GM12878 (cell line): ENCODE measurements at regions not wholly inside any gene's neighbourhood (a gene's known extent, or its start where the extent isn't known, plus 50 kb on each side); places are given as distances from the start of the nearest gene placed in this dataset.
A peak's percentile ranks its signal among the peaks of the same experiment; 100 is the strongest.

Source experiments
- BACH1 ChIP-seq: fragments of 450-650 bp; IDR thresholded peaks from 2 replicates; pipeline ENCODE4 v1.6.1; 2017; ENCODE audit warnings: mild to moderate bottlenecking, borderline replicate concordance
- BCL3 ChIP-seq: IDR thresholded peaks from 2 replicates; pipeline ENCODE4 v1.6.1; 2011; ENCODE audit warnings: borderline replicate concordance, low read depth, mild to moderate bottlenecking, moderate library complexity, low read length; ENCODE audit not compliant: insufficient read depth, poor library complexity, severe bottlenecking
- CEBPB ChIP-seq, 2 experiments: fragments of 150-350 bp in 1 of 2; IDR thresholded peaks; 2 replicates each; pipeline ENCODE4 v1.6.1; 2012 to 2014; ENCODE audit warnings: low read depth in 2 of 2, low read length in 2 of 2, borderline replicate concordance in 1 of 2, inconsistent platforms in 1 of 2
- EZH2 ChIP-seq: IDR thresholded peaks from 2 replicates; pipeline ENCODE4 v1.6.1; 2012; ENCODE audit warnings: low read depth, mild to moderate bottlenecking, control low read depth, inconsistent platforms, low read length, borderline replicate concordance; ENCODE audit not compliant: control insufficient read depth
- NRF1 ChIP-seq: conservative IDR thresholded peaks from 2 replicates; pipeline ENCODE4 v1.6.1; 2011; ENCODE audit warnings: mild to moderate bottlenecking, low read depth, low read length, improper control_type of control experiment
- SIN3A ChIP-seq: IDR thresholded peaks from 2 replicates; pipeline ENCODE4 v1.6.1; 2012; ENCODE audit warnings: low read depth, low read length, improper control_type of control experiment
- SP1 ChIP-seq: IDR thresholded peaks from one replicate; pipeline ENCODE4 v1.6.1; 2011; ENCODE audit warnings: low read depth, low read length
- TCF7 ChIP-seq: IDR thresholded peaks from 2 replicates; pipeline ENCODE4 v1.6.1; 2014; ENCODE audit warnings: antibody characterized with exemption, borderline replicate concordance
- USF1 ChIP-seq: IDR thresholded peaks from 2 replicates; pipeline ENCODE4 v1.6.1; 2011; ENCODE audit warnings: borderline replicate concordance, low read depth, mild to moderate bottlenecking, moderate library complexity, mixed read lengths, low read length; ENCODE audit not compliant: insufficient read depth; ENCODE audit errors: extremely low read length
- ZSCAN29 ChIP-seq: fragments of 450-650 bp; IDR thresholded peaks from 2 replicates; pipeline ENCODE4 v1.6.1; 2017; ENCODE audit warnings: mild to moderate bottlenecking, moderate library complexity

DNA sequence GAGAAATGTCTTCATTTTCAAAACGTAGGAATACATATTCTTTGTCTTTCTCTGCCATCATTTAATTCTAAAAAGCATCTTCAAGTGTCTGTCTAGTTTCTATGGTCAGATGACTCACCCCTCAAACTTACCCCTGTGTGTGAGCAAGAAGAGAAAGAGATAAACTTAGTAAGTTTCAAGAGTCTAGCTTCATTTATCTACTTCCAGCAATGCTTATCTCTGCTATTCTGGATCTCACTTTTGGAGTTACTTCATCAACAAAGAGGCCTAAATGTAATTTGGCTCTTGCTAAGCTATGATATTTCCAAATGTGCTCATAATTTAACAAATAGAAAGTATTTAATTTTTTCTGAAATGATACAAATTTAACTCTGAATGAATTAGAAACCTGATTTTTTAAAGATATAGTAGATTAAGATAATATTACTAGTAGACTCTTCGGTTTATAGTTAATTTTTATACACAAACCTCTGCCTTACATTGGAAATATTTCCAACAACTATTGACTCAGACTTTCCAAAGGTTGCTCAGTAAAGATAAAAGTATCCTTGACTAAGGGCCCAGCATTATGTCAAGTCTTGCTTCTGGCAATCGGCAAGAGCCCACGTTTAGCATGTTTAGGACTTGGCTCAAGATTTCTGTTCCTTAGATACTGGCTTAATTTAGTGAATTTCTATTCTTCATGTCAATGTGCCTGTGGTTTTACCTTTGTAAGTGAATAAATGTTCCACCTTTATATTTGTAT is 1511.0 kb upstream of the SLC10A2 start:
- peak; percentile 16 for TF ChIP-seq BCL3
- no peak for TF ChIP-seq USF1
- TF ChIP-seq SIN3A: no peak
- TF ChIP-seq NRF1: no peak
- TF ChIP-seq BACH1: no peak
- TF ChIP-seq ZSCAN29: no peak
- no peak for TF ChIP-seq EZH2
- TF ChIP-seq SP1: no peak
- no peak for TF ChIP-seq CEBPB (IDR thresholded peaks at IDR 0.05; ENCODE audit: borderline replicate concordance in 1 of 2, low read depth in 2 of 2, low read length in 2 of 2)
- TF ChIP-seq TCF7: no peak
